Kidney glomerular epithelial cell (primary cell): ENCODE measurements at regions not wholly inside any gene's neighbourhood (a gene's known extent, or its start where the extent isn't known, plus 50 kb on each side); places are given as distances from the start of the nearest gene placed in this dataset.
A peak's percentile ranks its signal among the peaks of the same experiment; 100 is the strongest.

Experiments
- DNase-seq: peaks from one replicate; lab custom pipeline; 2025; lab: John Stamatoyannopoulos, UW

DNA sequence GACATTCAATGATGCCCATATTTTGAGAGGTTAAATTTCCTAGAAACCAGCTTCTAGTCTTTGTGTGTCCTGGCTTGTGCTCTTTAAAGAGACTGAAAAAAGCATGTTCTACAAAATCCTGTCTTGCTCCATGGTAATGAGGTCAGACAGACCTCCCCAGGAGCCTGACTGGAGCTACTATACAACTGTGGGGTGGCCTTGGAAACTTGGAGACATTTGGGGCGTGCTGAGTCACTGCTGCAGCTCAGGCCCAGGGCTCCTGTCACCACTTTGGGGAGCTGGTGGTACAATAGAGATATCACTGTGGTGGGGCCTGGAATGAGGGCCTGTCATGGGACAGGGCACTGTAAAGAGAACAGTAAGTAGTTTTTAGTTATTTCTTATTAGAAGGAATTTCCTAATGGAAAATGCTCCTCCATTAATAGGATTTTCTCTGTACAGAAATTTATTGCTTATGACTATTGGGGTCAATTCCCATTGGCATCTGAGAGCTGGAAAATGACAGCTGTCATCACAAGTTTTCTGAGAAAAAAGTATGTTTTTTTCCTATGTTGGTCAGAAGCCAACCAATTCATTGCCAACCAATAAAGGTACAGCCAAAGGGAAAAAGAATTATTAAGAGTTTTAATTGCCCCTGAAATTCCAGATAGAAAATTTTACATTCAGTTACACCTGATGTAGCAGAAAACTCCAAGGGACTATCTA is 207.4 kb upstream of the JADE1 start:
- DNase-seq = peak; percentile 50

DNA sequence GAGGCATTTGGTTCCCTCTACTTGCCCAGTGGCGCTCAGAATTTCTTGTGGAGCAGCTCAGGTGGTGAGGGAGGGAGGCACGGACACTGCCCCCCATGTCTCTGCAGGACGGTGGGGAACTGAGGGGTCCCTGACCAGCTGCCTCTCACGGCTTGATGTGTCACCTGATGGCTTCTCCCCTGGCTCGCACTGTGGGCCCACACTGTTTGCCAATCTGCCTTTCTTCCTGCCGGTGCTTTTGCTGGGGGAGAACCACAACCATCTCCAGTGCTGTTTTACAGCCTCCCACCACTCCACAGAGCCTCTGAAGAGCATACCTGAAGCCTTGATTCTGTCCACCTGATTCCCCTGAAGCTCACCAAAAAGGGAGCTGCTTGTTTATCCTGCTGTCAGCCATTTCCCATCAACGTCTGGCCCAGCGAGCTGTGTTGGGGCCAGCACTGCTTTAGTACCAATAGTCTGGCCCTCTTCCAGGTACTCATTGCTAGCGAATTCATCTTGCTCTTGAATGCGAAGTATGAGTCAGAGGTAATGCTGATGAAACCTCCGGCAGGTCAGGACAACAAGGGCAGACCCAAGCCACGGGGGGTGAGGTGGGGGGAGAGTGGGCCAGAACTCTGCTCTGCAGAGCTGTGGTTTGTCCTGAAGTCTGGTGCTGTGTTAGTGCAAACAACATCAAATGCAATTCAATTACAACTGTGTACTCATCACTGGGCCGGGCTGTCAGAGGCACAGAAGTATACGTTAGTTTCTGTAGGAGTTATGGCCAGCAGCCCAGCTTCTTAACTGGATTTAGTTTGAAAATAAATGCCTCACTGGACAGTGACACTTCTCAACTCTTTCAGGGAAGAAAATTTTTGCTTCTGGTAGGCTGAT is 208.3 kb upstream of the JADE1 start:
- DNase-seq = peak; percentile 92

DNA sequence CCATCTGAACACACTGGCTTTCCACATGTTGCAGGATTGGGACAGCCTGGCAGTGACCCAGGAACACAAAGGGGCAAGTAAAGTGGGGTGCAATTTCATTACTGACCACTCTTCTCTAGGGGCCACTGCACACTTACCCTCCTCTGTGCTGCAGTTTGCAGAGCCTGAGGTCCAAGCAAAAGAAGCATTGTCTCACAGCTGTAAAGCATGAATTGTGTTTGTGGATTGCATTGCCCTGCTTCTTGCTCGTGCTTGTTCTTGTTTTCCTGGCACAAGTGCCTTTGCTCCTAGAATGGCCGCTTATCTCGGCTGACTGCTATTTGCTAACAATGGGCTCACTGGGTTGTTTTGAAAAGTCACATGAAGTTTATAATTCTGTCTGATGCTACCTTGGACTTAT is 209.1 kb upstream of the JADE1 start:
- DNase-seq = peak; percentile 29

DNA sequence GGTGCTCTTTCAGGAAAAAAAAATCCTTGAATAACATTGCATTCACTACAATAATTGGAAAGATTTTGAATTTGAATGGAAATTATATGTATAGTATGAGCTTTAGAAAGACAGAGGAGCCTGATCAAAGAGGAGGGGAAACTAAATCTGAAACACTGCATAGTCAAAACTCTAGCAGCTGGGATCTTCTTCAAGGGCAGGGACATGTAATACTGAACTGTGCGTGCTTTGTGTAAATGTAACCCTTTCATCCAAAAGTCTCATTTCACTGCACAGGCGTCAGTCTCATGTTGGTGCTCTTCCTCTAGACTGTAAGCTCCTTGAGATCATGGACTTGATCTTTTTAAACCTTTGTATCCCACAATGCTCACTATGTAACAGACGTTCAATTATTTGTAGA is 212.0 kb upstream of the JADE1 start:
- DNase-seq = no peak

DNA sequence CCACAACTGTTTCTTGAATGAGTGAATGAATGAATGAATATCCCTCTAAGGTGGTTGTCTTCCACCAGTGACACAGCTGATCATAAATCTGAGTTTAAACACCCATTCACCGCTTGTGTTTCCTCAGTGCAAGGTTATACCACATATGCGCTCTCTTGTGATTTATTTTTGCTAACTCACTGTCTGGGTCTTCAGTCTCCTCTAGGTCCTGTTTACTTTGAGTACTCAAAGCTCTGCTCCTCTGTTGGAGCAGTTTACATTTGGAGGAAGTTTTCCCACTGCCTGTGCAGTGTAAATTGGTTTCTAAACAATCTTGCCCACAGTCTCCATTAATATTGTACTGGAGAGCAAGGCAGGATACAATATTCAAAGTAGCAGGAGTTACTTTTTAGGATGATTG is 212.6 kb upstream of the JADE1 start:
- DNase-seq = no peak

DNA sequence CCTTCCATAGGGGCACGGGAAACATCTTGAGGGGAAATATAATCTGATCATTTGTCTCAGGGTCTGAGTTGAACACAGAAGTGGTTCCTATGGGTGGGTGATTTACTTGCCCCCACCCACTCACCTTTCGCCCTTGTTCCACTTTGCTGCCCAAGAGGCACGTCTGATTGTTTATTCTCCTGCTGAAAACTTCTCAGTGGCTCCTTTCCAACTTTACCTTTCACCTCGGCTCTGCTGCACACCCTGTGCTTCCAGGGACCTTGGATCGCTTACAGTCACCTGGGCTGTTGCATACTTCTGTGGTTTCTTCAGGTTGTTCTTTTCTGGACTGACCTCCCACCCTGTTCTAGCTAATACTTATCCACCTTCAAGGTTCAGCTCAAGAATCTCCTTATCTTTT is 213.4 kb upstream of the JADE1 start:
- peak; percentile 69 for DNase-seq

DNA sequence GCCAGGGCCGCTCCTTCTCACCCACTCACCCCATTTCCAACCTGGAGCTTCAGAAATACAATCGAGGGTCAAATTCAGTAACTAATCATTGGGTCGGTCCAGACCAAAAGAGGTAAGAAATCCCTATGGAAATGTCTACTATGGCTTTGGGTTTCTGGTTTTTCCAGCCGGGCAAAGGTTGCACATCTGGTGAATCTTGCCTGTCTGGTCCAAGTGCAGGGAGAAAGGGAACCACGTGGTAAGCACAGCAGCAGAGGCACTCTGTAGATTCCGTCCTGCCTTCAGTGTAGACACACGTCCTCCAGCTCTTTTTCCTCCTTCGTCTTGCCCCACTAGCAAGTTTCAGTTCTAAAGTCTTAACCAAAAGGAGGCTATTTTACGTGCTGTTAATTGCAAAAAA is 218.0 kb upstream of the JADE1 start:
- DNase-seq = no peak

DNA sequence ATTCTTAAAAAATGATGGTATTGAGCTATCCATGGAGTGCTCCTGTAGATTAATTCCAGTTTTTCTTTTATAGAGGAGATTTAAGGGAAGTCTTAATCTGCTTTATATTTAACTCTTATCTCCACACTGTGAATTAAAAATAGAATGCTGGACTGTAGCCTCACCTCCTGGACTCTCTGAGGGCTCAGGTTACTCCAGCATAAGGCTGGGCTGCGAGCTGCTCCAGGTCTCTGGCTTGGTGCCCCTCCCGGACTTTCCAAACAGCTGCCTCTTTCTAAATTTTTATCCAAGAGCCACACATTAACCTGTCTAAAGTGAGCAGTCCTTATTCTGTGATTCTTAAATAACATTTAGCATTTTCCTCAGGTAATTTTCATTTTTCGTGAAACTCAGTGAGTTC is 218.7 kb upstream of the JADE1 start:
- DNase-seq = no peak

DNA sequence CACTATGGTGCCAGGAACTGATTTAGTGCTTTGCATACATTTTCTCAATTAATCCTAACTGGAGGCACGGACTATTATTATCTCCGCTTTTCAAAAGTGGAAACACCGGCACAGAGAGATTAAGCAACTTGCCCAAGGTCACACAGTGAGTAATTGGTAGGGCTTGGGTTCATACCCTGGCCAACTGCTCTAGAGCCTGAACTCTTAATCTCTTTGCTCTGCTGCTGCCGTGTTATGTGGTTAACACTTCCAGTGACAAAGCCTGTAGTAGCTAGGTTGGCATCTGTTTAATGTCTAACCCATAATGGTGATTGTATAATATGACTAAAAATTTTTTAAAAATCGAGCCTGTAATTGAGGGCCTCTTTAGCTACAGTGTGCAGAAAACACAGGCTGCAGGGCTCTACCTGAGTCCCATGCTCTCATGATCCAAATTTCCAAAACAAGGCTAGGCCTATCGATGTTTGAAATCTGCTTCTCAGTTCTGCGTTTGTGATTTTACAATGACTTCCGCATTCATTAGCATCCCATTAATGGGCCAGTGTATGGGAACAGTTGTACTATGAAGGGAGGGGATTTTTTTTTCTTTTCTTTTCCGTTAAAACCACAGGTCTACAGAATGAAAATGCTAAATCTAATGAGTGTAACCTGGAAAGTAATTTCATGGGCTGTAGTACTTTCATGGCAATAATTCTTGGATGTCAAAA is 219.3 kb upstream of the JADE1 start:
- DNase-seq = no peak

DNA sequence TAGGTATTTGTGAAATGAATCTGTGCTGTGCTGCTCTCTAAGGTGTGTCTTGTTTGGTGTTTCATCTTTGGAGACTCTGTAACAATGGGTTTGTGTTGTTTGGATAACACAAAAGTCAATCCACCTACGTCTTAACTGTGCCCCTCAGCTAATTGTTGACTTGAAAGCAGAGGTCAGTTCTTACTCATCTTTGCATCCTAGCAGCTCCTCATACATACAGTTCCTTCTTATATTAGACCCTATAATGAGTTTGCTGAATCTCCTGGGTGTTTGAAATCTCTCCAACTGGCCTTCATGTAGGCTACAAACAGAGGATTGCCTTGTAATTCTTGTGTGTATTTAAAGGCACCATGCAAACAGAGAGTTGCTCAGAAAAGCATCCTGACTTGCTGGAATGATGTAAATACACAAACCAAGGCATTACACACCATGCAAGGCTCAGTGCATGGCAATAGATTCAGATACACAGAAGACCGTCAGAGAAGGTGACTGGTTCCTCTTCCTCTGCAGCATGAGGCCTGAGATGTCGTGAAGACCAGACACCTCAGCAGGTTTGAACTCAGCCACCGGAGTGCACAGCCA is 220.0 kb upstream of the JADE1 start:
- DNase-seq = no peak

DNA sequence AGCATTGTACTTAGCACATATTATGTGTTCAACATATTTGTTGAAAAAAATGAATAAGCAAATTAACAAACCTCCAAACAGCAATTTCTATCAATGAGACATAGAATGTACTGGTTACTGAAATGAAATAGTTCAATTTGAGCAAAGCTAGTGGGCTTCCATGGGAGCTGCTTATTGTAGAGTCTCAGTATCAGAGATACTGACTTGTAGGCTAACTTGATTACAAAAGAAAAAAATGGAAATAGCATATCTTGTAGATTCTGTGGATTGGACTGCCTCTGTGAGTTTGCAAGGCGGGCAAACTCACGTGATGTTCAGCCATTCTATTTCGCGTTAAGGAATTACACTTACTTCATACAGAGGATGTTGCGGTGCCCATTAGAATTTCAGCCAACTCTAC is 222.1 kb upstream of the JADE1 start:
- DNase-seq = no peak

DNA sequence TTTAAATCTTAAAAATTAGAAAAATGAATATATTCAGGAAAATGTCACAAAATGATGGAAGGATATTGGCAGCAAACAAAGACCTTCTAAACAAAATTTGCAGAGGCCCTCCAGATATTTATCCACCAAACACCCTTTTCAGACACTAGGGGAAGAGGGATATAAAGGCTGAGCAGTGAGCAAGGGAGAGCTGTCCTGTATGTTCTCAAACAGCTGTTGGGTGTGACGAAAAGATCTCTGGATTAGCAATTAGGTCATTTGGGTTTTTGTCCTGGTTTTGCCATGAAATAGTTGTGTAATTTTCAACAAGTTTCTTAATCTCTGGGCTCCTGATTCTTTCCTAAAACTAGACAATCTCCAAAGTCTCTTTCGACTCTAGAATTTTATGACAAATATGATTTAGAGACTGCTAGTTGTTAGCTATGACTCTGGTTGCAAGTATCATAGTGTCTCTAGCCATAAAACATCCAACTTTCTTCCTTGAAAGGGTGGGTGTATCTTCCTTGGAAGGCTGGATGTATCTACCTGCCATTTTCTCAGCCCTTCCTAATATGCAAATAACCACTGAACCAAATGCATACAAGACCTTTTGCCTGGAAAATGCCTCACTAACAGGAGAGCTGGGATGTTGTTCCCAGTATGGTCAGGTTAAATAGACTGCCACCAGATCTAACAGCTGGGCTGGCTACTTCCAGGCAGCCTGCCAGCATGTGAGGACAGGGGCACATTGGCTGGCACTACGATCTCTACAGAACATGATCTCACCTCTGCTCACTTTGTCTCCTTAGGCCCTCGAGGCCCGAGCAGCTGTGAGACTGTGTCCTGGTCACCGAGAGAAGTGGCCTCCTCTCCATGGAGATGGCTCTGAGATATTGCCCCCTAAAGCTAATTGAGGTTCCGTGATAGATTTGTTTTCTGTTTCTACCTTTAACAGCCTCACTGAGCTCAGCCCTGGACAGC is 225.5 kb upstream of the JADE1 start:
- DNase-seq = no peak

DNA sequence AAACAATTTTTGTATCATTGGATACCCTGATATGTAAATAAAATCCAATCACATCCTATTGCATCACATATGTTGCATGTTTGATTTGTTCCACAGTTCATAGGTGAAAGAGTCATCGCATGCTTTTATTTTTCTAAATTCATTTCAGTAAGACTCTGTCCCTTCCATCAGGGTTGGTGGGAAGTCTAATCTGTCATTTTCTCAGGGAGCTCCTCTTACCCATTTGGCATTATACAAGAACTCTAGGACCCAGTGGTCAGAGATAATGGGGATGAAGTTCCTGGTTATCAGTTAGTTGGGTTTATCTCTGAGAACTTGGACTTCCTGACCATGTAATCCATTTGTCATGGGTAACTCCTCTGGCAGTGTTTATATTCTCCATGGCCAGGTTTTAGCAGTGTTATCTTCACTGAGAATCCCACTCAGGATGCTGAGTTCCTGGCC is 227.1 kb upstream of the JADE1 start:
- no peak for DNase-seq

DNA sequence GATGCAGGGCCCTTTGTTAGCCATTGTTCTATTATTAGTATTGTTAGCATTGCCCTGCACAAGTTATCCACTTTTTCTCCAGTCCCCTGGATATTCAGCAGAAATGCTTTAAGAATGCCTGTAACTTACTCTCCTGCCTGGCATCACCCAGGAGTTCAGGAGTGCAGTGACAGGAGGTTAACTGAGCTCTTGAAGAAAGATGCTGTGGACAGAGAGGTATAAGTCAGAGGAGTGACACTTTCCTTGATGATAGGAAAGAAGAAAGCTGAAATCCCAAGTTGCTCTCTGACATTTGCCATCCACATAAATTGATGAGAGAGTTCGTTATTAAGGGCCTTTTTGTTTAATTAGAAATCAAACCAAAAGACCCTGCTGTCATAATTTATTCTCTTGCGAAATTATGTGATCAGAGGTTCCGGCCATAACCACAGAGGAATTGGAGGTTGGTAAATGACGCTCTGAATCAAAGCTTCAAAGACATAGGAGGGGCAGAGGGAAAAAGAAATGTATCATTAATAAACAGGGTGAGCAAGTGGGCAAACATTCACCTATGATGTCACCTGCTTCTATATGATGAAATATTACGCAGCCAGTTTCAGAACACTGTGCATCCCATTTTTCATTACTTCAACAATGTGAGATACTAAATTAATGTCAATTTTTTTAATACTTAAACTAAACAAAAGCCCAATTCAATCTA is 230.2 kb upstream of the JADE1 start:
- no peak for DNase-seq

DNA sequence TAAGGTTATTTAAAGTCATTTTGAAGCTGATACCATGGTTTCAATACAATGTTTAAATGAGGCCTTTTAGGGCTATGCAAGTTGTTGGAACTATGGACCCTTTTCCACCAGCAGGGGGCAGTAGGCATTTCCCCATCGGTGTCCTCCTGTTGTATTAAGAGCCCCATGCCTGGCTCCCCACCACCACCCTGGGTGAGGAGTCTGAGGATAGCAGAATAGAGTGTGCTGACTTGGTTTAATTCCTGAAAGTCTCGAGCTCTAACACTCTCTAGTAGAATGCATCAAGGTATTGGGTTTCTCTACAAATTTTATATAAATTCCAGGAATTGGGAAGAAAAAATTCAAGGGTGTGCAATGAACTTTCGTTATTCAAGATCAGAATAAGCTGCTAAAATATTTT is 234.8 kb upstream of the JADE1 start:
- DNase-seq = peak; percentile 92

DNA sequence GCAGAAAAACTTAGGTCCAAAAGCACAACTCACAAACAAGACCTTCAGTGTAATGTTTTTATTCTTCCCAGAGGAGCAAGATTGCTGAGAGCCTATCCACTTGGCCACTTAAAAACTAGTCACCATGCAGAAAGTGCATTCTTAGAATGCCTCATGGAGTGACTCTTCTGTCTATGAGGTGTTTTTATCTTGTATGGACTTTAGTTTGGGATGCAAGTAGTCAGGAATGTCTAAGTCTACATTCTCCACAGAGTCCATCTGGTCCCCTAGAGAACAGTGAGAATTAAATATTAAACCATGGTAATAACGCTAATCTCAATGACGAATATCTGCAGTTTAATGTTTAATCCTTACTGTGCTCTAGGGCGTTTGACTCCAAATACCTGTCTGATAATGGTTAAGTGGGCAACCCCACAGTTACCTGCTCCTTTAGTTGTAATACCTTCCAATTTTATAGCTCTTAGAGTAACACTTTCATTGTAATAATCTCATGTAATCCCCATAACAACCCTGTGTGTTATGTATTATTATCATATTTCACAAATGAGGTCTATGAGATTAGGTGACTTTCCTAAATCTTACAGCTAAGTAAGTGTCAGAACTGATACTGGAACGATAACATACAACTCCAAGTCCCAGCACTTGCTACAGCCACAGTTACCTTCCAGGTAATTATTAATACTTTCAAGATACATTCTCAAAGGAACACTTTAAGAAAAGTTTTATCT is 235.6 kb upstream of the JADE1 start:
- DNase-seq = peak; percentile 99

DNA sequence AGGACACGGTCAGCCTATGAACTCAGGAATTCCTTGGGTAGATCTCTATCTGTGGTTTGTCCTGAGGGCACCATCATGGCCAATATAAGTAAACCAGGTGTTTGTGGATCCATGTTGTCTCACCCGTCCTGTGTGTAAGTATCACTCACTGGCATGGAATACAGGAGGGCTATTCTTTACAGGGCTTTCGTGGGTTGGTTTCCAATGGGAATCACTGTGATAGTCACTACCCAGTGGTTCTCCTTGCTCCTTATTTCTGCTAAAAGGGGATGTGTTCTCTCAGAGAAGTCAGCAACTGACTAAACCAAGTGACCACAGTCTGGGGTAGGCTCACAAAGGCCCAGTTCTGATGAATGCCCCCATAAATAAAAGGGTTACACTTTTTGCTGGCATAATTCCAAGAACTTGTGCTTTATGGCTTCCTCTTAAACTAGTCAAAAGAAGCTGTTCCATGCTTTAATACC is 236.7 kb upstream of the JADE1 start:
- DNase-seq = peak; percentile 46

DNA sequence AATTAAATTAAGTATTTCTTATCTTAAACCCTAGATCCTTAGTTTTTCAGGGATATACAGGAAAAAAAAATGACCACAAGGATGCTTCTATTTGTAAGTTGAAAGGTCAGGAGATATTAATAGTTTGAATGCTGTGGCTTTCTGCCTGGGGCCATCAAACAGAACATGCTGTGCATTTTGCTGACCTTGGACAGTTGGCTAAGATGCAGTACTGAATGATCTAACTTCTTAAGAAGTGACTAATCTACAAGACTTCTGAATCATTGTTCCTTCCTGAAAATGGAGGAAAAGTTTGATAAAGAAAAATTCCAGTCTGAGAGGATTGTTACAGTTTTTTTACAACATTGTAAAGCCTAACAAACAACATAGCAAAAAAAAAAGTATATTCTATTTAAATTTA is 237.8 kb upstream of the JADE1 start:
- DNase-seq = peak; percentile 89

DNA sequence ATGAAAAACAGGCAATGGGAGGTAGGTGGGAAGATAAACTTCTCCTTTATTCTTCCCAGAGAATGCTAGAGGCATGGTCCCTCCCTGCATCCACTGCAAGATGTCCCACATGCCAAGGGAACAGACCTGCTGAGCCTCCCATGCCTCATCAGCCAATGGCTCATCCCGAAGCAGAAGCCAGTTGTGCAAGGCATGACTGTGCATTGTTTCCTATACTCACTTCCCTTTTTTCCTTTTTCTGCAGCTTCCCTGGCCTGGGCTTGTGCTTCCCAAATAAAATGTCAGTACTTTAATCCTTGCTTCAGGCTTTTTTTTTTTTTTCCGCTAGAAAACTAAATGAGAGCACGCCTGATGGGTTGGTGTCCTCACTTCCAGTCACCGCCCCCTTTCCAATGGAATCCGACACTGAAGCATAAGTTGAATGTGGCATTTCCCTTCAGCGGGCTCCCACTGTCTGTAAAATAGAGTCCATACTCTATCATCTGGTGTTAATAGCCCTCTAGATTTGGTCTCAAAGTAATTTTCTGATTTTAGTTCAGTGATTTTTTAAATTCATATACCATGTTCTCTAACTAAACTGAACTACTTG is 239.0 kb upstream of the JADE1 start:
- no peak for DNase-seq
